Parathyroid adenoma (tissue), 2 donors: ENCODE measurements at regions not wholly inside any gene's neighbourhood (a gene's known extent, or its start where the extent isn't known, plus 50 kb on each side); places are given as distances from the start of the nearest gene placed in this dataset.

ENCODE experiments used
- H2AFZ ChIP-seq: fragments of 300-600 bp; sonication (generic); one replicate; pipeline ENCODE4 v1.7.0; 2017; ENCODE audit warnings: antibody characterized with exemption, mild to moderate bottlenecking
- H3K27ac ChIP-seq: fragments of 300-600 bp; sonication (generic); one replicate; pipeline ENCODE4 v1.7.0; 2017
- H3K27me3 ChIP-seq: fragments of 300-600 bp; sonication (generic); one replicate; pipeline ENCODE4 v1.7.0; 2017; ENCODE audit warnings: low read length; ENCODE audit not compliant: control insufficient read depth, insufficient read depth
- H3K36me3 ChIP-seq: fragments of 300-600 bp; sonication (generic); one replicate; pipeline ENCODE4 v1.7.0; 2017; ENCODE audit warnings: low read length; ENCODE audit not compliant: control insufficient read depth, insufficient read depth
- H3K4me1 ChIP-seq: fragments of 300-600 bp; sonication (generic); one replicate; pipeline ENCODE4 v1.7.0; 2017; ENCODE audit warnings: control low read depth
- H3K4me2 ChIP-seq: fragments of 300-600 bp; sonication (generic); one replicate; pipeline ENCODE4 v1.7.0; 2017; ENCODE audit warnings: low read length
- H3K4me3 ChIP-seq: fragments of 300-600 bp; sonication (generic); one replicate; pipeline ENCODE4 v1.7.0; 2017; ENCODE audit warnings: low read depth, low read length
- H3K79me2 ChIP-seq: fragments of 300-600 bp; sonication (generic); one replicate; pipeline ENCODE4 v1.7.0; 2017; ENCODE audit warnings: control low read depth
- H3K9ac ChIP-seq: fragments of 300-600 bp; sonication (generic); one replicate; pipeline ENCODE4 v1.7.0; 2017; ENCODE audit warnings: mild to moderate bottlenecking
- H3K9me3 ChIP-seq: fragments of 300-600 bp; sonication (generic); one replicate; pipeline ENCODE4 v1.7.0; 2017; ENCODE audit warnings: low read length; ENCODE audit not compliant: control insufficient read depth
- CTCF ChIP-seq: fragments of 300-600 bp; sonication (generic); IDR thresholded peaks from one replicate; pipeline ENCODE4 v1.7.0; 2017; ENCODE audit warnings: antibody characterized with exemption, mild to moderate bottlenecking
- donor health status: primary hyperparathyroidism.

DNA sequence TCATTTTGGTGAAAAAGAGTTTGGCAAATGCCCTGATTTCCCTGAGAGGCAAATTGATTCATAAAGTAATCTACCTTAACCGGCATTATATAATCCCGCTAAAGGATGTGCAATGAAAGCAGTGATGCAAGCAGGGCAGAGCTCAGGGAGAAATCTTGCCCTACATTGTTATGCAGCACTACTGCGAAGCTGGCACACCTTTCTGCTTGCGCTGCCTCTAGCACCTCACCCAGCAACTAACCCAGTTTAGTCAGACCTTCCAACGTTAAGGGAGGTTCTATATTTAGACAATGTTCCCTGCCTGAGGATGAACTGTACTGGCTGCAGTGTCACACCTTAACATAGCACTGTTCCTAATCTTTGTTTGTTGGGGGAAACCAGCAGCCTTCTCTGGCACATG lies 60.8 kb upstream of the CCDC196 start:
- H2AFZ ChIP-seq, result no peak overlapping the region
- H3K27ac ChIP-seq, result no peak overlapping the region
- no peak overlapping the region for H3K9ac ChIP-seq
- no peak overlapping the region for H3K4me3 ChIP-seq
- no peaks in the 10 kb centered on the region for H3K36me3 ChIP-seq
- TF ChIP-seq CTCF, result no peak
- H3K4me2 ChIP-seq, result no peak overlapping the region
- no peaks in the 10 kb centered on the region for H3K9me3 ChIP-seq
- H3K4me1 ChIP-seq, result no peaks in the 10 kb centered on the region
- no peaks in the 10 kb centered on the region for H3K79me2 ChIP-seq
- H3K27me3 ChIP-seq, result no peaks in the 10 kb centered on the region

DNA sequence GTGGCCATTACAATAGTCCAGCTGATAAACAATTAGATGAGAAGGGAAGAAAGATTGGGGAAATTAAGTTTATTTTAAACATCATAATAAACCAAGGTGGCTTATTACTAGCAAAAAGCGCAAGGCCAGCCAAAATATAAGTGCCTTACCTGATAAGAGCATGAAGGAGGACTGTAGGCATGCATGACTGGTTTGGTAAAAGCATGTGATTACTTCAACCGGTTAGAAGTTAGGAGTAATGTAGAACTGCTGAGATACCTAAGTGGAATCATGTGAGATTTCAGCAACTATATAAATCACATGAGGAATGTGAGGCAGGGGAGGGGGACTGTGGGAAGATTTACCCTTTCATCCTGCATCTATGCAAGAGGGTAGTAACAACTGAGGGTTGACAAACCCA lies 59.7 kb upstream of the CCDC196 start:
- no peak for TF ChIP-seq CTCF
- no peak overlapping the region for H3K9ac ChIP-seq
- no peak overlapping the region for H3K27ac ChIP-seq
- H3K27me3 ChIP-seq, result no peaks in the 10 kb centered on the region
- H3K4me1 ChIP-seq, result no peaks in the 10 kb centered on the region
- no peaks in the 10 kb centered on the region for H3K79me2 ChIP-seq
- H2AFZ ChIP-seq, result no peak overlapping the region
- no peak overlapping the region for H3K4me2 ChIP-seq
- no peaks in the 10 kb centered on the region for H3K9me3 ChIP-seq
- no peak overlapping the region for H3K4me3 ChIP-seq
- H3K36me3 ChIP-seq, result no peaks in the 10 kb centered on the region

- Histone ChIP-seq H3K4me2 (no peak overlapping the region), H3K36me3 (no peaks in the 10 kb centered on the region), H3K4me3 (no peak overlapping the region), H3K27ac (no peak overlapping the region), H2AFZ (no peak overlapping the region), H3K27me3 (no peaks in the 10 kb centered on the region), H3K9ac (no peak overlapping the region), H3K4me1 (no peaks in the 10 kb centered on the region), H3K79me2 (no peaks in the 10 kb centered on the region), H3K9me3 (no peaks in the 10 kb centered on the region)
- TF ChIP-seq CTCF, result no peak
Observed at GRCh38 chr14:66432334-66432733, 53.8 kb upstream of the CCDC196 start.

DNA sequence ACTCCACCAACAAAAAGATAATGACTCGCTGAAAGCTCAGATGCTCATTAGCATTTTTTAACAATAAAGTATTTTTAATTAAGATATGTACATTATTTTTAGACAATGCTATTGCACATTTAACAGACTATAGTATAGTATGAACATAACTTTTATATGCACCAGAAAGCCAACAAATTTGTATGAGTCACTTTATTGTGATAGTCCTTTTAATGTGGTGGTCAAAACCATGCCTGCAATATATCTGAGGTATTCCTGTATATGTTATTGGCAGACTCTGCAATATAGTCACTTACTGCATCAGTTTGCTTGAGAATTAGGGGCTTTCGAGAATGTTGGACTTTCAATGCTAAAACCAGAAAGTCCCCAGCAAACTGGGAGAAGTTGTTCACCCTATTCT lies 51.7 kb upstream of the CCDC196 start:
- no peaks in the 10 kb centered on the region for H3K79me2 ChIP-seq
- TF ChIP-seq CTCF, result no peak
- H2AFZ ChIP-seq, result no peak overlapping the region
- H3K9me3 ChIP-seq, result no peaks in the 10 kb centered on the region
- no peaks in the 10 kb centered on the region for H3K4me1 ChIP-seq
- H3K4me2 ChIP-seq, result no peak overlapping the region
- H3K4me3 ChIP-seq, result no peak overlapping the region
- no peak overlapping the region for H3K27ac ChIP-seq
- H3K36me3 ChIP-seq, result no peaks in the 10 kb centered on the region
- no peak overlapping the region for H3K9ac ChIP-seq
- no peaks in the 10 kb centered on the region for H3K27me3 ChIP-seq

DNA sequence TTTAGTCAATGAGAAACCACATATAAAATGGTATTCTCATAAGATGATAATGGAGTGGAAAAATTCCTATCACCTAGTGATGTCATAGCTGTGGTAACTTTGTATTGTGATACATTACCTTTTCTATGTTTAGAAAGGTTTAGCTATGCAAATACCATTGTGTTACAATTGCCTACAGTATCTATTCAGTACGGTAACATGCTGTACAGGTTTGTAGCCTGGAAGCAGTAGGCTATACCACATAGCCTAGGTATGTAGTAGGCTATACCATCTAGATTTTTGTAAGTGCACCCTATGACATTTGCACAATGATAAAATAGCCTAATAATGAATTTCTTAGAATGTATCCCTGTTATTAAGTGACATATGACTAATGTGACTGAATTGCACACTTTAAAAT lies 50.5 kb upstream of the CCDC196 start:
- Histone ChIP-seq H3K9me3 (no peaks in the 10 kb centered on the region), H3K9ac (no peak overlapping the region), H3K4me3 (no peak overlapping the region), H3K4me2 (no peak overlapping the region), H3K4me1 (no peaks in the 10 kb centered on the region), H3K27me3 (no peaks in the 10 kb centered on the region), H3K79me2 (no peaks in the 10 kb centered on the region), H2AFZ (no peak overlapping the region), H3K27ac (no peak overlapping the region), H3K36me3 (no peaks in the 10 kb centered on the region)
- TF ChIP-seq CTCF, result no peak
